NCI-H2227 (cell line): ENCODE measurements at regions not wholly inside any gene's neighbourhood (a gene's known extent, or its start where the extent isn't known, plus 50 kb on each side); places are given as distances from the start of the nearest gene placed in this dataset.
"Not testable (repeated sequence)": the region's sequence is repeated elsewhere in the genome, so short reads cannot be mapped to it uniquely, and the experiment has no call there.

Experiments
- DNase-seq: peaks from one replicate; lab custom pipeline; 2025; ENCODE audit not compliant: unreplicated experiment; lab: John Stamatoyannopoulos, UW

DNA sequence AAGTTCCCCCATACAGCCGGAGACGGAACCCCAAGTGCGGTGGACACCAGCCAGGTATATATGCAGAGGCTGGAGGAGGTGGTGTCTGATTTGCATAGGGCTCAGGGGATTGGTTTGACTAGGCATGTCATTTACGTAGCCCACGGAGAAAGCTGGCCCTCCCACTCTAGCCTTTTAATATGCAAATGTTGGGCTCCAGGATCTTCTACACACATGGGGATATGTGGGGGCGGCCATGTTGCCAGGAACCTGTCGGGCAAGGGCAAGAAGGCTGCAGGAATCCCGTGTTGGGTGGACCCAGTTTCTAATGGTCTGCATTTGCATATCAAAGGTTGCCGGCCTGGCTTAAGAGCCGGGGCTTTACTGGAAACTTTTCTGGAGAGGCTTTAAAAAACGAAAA, 57.4 kb downstream of the FTHL17 start:
- not testable (repeated sequence) for DNase-seq

DNA sequence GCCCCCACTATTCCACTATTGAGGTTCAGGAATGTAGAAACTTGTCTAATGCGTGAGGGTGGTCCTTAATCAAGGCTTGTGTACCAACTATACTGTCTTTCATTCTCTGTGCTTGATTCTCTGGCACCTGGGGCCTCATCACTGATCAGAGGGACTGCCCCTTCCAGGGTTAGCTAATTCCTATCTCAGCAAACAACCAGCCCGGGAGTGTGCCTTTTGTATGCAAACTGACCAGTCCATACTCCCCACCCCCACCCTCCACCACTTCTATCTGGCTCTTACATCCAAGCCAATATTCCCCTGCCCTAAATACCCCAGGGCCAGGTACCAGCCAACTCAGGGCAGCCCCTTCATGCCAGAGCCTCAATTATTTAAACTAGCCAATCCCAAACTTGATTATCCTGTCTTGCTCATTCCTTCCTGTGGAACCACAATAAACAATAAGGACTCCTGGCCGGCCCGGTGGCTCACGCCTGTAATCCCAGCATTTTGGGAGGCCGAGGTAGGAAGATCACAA, 59.3 kb downstream of the FTHL17 start:
- no peak for DNase-seq

DNA sequence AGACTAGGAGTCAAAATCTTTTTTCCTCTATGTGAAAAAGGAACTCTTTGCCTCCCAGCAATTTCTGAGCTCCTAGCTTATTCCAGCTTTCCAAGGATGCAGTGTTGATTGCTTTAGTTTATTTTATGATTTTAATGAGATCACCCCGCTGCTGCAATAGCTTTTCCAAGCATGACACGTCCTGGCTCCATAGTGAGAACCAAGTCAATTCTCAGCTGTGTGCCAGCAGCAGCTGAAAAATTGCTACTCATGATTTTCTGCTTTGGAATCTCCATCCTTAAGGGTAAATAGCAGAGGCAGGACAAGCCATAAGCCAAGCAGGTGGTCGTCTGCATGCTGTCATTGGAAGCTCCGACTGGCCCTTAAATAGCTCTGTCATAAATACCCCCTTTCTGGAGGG, 64.5 kb downstream of the FTHL17 start:
- no peak for DNase-seq

DNA sequence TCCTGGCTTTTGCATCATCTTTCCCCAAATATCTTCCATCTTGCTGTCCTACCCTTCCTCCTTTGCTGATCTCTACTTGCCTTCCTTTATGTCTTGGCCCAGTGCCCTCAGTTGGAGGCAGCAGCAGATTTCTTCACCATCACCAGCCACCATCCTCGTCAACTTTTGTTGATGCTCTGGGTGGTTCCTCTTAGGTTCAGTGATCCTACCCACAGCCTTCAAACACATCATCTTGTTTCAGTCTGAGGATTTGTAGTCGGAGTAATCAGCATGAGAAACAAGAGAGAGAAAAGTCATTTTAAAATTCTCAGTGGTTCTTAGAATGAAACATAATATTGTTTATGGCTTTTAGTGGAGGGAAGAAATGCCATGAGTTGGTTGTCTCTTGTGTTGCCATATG, 65.8 kb downstream of the FTHL17 start:
- DNase-seq: no peak

DNA sequence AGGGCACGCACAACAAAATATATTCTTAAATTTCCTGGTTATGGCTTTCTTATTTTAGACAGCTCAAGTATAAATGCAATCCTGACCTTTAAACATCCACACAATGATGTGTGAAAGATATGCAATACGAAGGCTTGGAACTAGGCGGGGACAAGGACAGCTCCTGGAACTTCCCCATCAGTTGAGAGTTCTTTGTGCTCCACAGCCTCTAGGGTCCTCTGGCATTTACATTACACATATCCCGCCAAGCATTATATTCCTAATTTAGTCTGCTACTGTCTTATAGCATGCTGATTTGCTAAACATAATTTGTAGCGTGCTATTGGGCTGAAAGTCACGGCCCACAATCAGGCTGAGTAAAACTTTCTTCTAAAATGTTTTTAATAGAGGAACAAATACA, 74.4 kb downstream of the FTHL17 start:
- no peak for DNase-seq

DNA sequence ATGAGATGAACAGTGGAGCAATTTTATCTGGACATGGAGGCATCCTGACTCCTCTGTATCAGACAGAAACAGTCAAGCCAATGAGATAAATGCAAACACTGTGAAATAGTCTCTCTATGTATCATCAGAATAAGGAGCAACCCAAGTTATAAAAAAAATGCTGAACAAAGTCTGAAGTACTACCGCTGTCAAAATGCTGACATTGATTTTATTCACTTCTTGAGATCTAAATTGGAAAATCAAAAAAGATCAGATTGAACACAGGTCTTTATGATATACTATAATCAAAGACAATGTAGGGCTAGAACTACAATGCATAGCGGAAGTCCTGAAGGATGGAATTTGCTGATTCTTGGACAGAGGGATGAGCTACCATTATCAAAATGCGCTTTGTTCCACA, 76.1 kb downstream of the FTHL17 start:
- no peak for DNase-seq

DNA sequence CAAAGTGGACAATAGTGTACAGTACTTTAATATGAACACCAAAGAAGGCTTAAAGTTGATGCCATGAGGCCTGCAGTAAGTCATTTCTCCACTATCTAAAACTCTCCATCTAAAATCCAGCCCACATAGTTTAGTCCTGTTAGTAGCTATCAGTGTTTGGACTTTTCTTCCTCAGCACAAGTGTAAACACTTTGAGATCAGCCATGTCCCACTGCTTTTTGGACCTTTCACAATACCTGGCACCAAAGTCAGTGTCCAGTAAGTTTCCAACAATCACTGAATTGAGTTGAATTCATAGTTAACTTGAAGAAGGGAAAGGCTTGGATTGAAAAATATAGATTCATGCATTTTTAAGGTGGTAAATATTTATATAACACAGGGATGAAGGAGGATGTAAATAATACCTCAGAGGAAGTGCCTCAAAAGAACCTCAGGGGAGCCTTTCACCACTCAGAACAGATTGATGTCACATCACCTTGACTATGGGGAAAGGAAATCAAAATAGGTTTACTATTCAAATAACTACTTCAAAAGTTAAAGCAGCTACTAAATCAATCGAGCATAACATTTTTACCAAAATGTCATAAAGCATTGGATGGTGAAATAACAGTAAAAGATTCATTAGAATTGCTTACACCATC, 76.7 kb downstream of the FTHL17 start:
- no peak for DNase-seq

DNA sequence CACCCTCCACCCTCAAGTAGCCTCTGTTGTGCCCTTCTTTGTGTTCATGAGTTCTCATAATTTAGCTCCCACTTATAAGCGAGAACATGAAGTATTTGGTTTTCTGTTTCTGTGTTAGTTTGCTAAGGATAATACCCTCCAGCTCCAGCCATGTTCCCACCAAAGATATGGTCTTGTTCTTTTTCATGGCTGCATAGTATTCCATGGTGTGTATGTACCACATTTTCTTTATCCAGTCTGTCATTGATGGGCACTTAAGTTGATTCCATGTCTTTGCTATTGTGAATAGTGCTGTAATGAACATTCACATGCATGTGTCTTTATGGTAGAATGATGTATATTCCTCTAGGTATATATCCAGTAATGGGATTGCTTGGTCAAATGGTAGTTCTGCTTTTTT, 77.8 kb downstream of the FTHL17 start:
- DNase-seq: not testable (repeated sequence)

DNA sequence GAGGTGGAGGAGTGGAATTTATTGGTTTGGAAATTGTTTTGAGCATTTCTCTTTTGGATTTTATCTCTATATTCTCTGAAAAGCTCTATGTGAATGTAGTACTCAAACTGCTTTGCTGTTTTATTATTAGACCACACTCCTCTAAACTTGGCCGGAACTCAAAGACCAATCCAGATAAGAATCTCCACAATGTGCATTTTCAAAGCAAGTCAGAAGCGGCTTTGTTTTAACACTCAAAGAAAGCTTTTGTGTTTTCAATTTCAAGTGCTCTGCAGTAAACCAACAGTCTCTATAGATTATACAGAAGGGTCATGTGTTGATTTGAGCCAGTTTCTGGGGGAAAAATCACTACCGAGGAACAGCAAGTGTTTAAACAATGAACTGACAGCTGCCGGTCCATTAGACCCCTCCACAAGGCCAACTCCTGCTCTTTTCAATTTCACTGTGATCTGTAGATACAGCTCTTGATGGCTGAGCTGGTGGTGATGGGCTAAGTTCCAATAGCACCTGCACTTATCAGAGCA, 79.4 kb downstream of the FTHL17 start:
- no peak for DNase-seq

DNA sequence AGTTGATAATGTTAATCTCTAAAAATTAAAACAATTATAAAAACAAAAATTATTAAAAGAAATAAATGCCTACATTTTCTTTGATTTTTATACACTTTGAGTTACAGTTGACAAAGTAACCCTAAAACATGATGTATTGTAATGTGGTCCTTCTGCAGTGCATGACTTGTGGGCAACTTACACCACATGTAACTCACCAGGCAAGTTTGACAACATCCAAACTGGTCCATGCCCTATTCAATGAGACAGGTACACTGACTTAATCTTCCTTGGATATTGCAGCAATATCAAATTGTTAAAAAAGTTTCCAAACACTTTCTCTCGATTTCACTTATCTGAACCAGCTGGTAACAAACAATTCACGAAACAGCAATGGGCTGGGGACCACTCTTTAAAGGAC, 81.5 kb downstream of the FTHL17 start:
- DNase-seq: no peak

DNA sequence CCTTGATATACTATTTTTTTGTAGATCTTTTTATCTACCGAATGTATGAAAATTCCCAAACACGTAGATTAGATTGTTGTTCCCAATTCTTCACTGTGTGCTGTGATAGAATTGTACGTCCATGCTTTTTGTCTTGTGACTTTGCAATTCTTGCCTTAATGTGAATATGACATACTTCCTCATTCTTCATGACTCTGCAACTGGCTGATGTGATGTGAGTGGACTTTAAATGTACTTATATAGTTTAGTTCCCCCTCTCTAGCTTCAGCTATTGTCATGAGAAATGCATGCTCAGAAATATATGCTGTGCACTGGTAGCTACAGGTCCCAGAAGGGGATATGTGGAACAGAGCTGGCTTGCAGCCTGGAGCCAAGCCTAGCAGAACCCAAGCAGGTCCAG, 89.4 kb downstream of the FTHL17 start:
- no peak for DNase-seq

DNA sequence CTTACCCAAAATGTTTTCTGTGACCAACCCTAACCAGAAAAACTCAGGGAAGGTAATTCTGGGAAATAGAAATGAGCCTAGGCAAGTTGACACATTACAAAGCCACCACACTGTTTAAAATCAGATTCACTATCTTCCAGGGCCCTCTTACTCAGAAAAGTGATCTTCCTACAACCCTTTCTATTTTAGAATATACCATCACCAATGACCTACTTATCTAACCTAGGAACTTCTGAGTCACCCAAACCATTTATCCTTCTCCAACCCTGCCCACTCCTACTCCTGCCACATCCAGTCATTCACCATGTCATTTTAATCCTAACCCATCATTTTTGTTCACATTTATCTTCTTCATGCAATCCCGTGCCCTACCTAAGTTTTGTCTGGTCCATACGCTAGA, 89.9 kb downstream of the FTHL17 start:
- DNase-seq: no peak

DNA sequence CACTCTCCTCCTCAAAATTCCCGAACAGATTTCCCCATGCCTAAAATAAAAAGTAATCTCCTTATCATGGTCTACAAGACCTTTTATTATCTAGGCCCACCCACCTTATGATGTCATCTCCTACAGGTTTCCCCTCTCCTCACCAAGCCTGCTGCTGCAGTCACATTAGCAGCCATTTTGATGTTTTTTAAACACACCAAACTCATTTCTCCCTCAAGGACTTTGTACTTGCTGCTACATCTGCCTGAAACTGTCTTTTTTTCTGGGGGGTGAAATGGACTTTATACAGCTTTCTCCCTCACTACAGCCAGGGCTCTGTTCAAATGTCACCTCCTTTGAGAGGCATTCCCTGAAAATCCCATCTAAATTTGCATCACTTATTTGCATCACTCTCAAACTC, 90.2 kb upstream of the TAB3 start:
- DNase-seq: no peak

DNA sequence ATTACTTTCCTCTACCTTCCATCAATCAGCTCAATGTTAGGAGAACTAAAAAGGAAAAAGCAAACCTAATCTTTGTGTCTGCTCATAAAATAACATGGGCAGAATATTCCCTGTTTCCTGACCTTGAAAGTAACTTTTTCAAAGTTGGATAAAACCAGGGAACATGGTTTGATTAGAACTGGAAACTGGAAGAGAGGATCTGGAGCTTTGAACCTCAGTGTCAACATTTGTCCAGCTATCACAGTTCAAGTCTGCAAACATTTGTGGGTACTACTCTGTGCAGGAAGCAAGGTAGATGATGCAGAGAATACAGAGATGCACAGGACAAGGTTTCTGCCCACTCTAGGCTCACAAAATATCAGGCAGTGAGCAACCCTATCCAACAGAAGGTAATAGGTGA, 86.4 kb upstream of the TAB3 start:
- no peak for DNase-seq

DNA sequence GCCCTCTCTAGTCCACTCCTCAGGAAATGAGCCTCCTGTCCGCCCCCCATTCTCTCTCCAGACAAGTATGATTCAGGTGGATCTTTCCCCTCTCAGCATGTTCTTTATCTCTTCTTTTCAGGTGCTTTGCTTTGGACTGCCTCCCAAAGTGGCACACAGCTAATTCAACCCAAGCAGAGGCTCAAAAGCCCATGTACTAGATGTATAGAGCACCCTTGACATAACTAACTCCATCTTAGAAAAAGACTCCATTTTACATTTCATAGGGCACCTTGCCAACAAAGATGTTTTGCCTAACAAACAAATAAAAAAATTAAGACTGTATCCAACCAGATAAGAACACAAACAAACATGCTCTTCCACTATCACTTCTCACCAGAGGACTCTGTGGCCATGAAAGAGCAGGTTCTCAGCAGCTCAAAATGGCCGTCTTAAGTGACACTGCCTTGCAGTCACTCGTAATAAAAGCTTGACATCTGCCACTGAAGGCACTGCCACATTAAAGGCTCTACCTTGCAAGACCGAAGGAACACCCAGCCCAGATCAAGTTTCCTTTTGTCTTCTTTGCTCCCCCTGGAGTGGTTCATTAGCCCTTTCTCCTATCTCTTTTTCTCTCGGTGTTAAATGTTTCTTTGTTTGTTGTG, 84.9 kb upstream of the TAB3 start:
- DNase-seq: no peak

DNA sequence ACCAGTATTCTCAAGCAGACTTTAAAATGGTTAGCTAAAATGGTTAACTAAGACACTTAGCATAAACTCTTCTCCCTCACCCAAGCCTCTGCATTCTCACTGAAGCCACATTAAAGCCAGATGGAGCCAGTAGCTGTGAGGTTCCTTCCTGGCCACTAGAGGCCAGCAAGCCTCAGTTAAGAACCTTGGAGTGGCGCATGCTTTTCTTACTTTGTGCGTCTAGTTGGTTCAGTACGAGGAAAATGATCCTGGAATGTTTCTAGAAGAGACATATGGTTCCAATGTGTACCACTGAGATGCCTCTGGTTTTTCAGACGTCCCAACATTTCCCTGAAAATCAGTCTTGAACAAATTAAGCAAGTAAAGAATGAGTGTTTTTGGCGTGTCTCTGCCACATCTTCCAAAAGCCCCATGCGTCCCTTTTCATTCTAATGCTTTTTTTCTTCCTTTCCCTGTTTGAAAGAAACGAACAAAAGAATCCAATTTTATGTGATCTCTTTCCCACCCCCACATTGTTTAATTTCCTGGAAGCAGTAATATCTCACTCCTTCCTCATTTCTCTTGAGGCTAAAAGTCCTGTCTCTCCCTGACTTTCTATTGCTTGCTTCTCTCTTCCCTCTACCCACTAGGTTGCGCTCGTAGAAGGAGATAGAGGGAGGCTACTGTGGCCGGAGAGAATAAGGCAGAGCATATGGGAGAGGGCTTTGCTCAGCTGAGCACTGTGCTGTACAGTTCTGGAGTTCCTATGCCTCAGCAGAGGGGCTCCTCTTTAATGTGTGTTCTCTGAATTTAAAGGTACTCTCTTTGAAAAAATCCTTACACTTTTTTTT, 82.9 kb upstream of the TAB3 start:
- DNase-seq: peak; percentile 29

DNA sequence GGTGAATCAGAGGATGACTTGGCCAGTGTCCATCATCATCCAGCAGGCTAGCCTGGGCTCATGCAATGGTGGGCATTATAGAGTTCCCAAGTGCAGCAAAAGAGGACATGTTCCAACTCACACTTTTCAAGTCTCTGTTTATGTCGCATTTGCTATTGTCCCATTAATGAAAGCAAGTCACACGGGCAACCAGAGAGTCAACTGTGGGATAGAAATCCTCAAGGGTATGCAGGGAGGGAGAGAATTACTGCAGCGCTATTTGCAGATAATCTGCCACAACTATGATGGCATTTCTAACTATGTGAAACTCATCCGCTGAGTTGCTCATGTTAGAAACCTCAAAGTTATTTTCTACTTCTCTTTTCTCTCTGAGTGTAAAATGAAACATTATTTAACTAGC, 78.5 kb upstream of the TAB3 start:
- DNase-seq: no peak

DNA sequence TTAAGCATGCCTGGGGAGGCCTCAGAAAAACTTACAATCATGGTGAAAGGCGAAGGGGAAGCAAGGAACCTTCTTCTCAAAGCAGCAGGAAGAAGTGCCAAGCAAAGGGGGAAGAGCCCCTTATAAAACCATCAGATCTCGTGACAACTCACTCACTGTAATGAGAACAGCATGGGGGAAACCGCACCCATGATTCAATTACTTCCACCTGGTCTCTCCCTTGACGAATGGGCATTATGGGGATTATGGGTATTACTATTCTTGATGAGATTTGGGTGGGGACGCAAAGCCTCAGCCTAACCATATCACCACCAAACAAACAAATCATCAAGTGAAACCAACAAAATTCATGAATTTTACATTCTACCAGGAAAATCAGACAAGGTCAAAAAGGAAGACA, 76.7 kb upstream of the TAB3 start:
- no peak for DNase-seq

DNA sequence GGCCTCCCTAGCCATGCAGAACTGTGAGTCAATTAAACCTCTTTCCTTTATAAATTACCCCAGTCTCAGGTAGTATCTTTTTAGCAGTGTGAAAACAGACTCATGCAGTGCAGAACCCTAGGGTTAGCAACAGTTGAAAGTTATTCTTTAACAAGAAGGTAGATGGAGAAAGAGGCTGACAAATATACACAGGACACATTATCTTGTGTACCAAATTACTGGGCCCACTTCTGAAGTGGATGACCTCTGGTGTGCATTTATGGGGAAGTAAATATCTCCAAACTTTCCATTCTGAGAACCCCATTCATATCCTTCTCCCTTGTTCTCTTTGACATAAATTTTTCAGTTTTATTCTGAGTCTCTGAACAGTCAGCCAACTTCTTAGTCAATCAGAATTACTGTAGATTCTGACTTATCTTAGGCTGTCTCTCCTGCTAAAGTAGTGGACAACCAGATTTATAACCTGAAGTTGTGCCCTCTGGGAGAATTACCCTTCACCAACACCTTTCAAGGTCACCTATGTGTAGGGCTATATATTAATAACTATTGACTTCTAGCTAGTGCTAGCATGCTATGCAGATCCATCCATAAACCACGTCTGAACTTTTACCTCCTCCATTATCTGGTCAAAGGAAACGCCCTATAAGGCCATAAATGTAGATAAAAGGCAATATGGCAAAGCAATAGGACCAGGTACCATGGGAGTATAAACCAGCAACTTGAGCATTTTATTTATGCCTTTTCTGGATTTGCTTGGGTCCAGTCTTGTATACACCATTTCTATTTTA, 72.5 kb upstream of the TAB3 start:
- no peak for DNase-seq

DNA sequence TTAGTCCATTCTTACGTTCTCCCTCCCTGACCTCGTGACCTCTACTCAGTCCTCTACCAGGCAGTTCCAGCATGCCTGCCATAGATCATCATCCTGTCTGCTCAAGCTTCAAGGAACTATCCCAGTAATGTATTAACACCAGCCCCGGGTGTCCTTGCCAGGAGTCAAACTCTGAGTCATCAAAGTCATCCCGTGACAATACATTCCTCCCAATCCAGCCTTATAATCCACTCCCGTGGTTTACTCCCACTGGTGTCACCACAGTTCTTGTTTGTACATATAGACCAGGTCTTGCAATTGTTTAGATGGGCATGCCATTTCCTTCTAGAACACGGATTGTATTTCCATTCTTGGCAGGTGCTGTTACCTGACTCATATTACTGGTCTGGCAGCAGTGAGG, 68.7 kb upstream of the TAB3 start:
- no peak for DNase-seq

DNA sequence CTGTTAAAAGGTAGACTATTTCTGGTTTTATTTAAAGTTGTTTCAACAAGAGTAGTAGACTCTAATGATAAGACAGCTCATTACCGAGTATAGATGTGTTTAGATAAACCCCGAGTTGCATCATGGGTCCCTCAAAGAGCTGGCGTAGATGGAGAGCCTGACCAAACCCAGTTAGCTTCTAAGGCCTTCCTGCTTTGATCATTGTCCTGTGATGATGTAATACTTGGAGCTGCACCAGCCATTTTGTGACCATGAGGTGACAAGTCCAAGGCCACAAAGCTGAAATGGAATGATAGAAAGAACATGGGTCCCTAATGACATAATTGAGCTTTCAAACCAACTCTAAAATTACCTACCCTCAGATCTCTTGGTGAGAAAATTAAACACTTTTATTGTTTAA, 66.6 kb upstream of the TAB3 start:
- no peak for DNase-seq
